ENCODE measurements at regions not wholly inside any gene's neighbourhood (a gene's known extent, or its start where the extent isn't known, plus 50 kb on each side); places are given as distances from the start of the nearest gene placed in this dataset.

DNA sequence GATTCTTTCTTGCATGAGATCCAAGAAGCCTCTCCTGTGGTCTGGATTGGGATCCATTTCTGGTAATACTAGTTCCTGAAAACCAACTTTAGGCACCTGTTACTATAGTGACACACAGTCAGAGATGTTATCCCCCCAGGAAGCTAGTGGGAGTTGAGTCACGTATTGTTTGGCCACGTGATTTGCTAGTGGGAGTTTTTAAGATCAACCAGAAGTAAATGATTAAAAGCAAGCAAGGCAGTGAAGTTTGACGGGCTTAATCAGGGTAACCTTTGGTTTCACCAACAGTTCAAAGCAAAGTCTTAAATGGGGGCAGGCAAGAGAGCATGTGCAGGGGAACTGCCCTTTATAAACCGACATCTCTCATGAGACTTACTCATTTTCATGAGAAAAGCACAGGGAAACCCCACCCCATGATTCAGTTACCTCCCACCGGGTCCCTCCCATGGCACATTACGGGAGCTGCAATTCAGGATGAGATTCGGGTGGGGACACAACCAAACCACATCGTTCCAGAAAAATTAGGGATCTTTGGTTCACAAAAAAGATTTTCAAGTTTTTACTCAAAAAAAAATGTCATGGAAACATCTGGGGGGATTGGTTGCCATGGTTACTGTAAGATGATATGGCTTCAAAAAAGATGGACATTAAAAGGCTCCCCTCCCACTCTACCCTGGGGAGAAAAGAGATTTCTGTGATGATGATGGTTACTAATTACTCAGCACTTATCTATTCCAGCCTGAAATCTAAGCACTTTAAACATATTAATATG lies 483.1 kb upstream of the ERCC4 start:
- no peak for TF ChIP-seq POLR2AphosphoS5 (IDR thresholded peaks at IDR 0.05; ENCODE audit: low read depth, low read length)
- no peak for TF ChIP-seq TAF1 (IDR thresholded peaks at IDR 0.05; ENCODE audit: borderline replicate concordance, low read depth, low read length)
- no peak for TF ChIP-seq POLR2A (IDR thresholded peaks at IDR 0.05; ENCODE audit: low read depth, low read length)
